Stimulated activated CD4-positive, alpha-beta T cell treated with anti-CD3 and anti-CD28 coated beads, Interleukin-1b, Interleukin-23, amount 100 ng/mL, for 24 hours (primary cell): ENCODE measurements at regions not wholly inside any gene's neighbourhood (a gene's known extent, or its start where the extent isn't known, plus 50 kb on each side); places are given as distances from the start of the nearest gene placed in this dataset.

Experiments used
- DNase-seq, 4 experiments: peaks; one replicate each; pipeline ENCODE4 v3.0.0-alpha.2; 2020; ENCODE audit warnings: low read depth in 4 of 4, low spot score in 1 of 4

DNA sequence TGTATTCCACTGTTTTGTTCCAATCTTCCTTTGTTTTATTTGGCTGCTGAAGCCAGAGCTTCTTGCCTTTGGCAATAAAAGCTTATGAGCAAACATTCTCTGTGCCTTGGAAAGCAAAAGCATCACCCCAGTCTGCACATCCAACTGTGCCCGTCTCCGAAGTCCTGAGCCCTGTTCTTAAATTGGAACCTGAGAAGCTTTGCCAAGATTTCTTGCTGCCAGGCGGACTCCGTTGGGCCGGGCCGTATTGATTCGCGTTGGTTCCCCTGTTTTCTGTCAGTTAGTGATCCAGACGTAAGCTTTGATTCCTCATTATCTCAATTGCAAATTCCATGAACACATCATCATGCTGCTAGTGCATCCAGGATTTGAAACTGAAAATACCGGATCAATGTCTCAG, 793.0 kb downstream of the OLFM4 start:
- no peak for DNase-seq

DNA sequence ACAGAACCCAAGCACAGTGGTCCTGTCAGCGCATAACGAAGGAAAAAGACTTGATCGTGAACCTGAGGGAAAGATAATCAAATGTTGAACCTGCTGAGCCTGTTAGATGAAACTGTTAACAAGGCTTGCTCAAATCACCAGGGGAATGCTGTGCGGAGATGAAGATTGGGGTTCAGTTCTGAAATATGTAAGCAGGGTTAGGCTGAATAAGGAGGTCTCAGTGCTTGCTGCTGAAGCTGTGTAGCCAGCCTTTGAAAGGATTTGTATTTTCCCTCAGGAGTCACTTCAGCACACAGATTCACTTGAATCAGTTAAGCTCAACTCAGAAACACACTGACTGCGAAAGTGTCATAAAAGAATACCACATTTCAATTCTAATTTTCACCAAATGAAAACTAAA, 793.5 kb downstream of the OLFM4 start:
- DNase-seq = no peak

DNA sequence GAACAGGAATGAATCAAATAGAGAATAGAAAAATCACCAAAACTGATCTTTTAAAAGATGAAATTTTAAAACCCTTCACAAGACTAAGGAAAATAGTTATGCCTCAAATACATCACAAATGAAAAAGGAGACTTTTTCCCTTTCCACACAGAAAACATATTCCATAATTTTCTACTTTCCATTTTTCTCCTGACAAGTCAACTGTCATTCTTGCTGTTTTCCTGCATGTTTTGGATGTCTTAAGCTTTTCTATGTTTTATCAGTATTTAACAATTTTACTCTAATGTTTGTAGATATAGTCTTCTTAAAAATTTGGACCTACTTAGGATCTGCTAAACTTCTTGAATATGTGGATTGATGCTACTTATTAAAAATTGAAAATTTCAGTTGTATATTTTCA, 810.8 kb downstream of the OLFM4 start:
- DNase-seq = no peak

DNA sequence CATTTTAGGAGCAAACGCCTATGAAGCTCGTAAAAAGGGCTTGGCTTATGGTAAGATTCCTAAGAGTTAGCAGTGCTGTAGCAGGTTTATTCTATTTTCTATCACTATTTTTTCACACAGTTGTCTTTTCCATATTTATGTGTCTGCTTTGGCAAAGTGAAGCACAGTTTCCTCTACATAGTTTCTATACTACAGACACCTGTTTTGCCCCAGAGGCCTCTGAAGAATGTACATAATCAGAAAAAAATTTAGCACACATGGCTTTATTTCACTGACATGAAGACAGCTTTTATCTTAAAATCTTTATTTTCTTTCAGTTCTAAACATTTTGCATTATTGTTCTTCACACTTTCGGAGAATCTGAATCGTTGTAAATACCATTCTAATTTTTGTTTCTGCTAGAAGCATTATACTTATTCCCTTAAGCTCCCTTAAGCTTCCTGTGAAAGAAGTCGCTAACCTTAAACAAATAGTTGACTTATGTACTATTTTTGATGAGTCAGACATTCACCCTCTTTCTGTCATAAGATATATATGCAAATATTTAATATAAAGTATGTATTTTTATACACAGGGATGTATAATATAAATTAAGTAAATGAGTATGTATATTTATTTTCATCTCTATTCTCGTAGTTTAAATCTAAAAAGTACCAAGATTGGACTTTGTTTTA, 816.0 kb downstream of the OLFM4 start:
- no peak for DNase-seq

DNA sequence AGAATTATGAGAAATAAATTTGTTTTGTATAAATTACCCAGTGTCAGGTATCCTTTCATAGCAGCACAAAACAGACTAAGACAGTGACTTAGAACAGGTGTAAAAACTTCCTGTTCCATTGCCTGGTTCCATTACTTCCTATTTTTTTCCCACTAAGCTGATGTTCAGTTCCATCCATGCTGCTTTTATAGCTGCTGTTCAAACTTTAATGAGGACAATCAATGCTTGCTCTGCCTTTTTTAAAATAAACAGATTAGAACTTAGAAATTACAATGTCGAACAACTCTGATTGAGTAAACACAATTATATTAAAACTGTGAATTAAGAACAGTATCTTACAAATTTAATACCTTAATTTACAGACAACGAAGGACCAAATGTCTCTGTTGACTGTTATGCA, 818.9 kb downstream of the OLFM4 start:
- no peak for DNase-seq

DNA sequence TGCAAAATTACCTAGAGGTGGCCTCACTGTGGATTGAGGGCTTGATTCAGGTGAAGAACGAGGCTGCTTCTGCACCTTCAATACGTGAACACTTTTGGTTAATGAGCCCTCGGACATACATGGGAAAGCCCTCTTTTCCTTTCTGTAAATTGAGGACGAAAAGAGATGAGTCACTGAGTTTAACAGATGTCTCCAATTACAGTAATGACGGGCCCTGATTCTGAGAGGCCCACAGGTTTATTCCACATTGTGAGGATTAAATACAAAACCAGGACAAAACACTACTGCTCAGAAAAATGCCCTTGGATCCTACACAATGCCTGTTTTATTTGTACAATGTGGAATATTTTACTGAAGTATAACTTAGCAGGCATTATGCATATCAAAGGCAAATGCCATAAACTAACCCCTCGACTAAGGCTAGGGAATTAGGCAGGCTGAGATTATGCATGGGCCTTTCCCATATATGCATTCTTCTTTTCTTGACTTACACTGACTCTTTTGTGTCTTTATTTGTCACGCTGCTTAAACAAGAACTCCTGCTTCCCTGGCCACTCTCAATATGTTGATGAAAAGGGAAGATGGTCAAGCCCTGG, 819.9 kb downstream of the OLFM4 start:
- no peak for DNase-seq

DNA sequence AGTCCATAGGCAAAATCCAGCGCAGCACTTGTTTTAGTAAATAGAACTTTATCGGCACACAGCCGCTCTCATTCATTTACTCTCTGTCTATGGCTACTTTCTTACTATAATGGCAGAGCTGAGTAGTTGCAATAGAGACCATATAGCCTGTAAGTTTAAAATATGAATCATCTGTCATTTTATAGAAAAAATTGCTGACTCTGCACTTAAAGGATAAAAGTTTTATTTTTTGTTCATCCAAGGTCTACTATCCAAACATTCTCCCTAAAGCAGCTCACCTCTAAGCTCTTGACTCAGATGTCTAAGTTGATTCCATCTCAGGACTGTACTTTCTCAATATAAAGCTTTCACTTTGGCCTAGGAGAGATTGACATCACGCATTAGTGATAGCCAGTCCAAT, 825.7 kb downstream of the OLFM4 start:
- no peak for DNase-seq

DNA sequence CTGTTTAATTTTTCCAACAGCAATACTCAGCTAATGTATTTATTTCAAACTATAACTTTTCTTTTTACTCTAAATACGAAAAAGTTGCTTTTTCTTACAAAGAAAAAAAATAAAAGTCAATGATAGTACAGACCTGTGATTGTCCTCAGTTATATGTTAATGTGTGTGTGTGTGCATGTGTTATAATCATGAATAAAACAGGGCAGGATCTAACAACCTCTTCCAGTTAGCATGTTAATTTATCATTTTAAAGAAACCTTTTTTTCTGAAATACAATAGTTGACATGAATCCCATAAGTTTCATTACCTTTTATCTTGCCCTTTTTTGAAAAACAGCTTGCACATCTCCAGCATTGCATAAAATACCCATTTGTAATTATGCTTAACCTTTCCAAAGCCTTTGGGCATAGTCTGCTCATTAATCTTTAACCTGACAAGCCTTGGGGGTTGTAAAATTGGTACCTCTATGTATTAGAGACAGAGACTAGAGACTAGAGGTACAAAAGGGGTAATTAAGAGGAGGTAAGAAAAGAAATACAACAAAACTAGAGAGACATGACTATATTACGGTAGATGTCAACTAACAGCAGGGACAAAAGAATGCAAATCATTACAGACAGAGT, 828.1 kb downstream of the OLFM4 start:
- no peak for DNase-seq

DNA sequence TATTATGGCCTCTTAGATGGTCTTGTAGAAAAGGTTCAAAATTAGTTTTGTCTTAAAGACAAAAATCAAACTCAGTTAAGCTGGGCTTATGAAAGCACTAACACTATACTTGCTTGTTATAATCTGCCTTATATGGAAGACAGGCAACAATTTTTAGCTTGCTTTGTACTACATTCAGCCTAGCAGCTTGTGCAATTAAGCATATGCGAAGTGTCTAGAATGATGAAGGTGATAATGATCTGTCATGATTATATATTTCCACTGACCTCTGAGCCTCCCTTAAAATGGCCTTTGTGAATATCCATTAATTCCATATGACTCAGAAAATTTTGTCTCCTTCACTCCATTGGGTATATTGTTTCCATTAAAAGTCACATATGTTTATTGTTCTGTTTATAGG, 834.9 kb downstream of the OLFM4 start:
- DNase-seq = no peak

DNA sequence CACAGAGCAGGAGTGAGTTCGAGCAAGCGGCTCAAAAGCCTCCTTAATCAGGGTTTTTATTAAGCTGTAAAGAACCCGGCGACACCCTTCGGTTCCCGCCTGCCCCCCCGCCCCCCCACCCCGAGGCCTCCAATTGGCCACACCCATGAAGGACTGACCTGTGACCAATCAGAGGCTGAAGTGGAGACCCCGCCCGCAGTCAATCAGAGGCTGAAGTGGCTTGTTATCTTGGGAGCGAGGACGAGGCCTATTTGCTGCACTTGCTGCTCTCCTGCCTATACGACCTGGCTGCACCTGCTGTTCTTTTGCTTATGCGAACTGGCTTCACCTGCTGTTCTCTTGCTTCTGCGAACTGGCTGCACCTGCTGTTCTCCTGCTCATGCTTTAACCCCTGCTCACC, 844.9 kb downstream of the OLFM4 start:
- DNase-seq = no peak

DNA sequence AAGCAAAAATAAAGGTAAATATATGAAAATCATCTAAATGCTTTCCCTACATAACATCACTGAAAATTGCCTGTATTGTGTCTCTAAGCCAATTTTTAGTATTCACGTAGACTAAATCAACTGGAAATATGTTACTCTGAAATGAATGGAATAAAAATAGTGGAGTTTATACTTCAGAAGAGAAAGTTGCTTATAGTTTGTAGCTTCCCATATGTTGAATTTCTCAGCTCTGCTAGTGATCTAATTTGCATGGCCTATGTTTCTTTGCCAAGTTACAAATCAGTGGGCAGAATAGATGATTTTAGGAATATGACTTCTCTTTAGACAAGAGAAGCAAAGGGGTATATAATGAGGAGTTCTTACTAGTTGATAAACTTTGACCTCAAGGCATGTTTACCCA, 850.2 kb downstream of the OLFM4 start:
- no peak for DNase-seq

DNA sequence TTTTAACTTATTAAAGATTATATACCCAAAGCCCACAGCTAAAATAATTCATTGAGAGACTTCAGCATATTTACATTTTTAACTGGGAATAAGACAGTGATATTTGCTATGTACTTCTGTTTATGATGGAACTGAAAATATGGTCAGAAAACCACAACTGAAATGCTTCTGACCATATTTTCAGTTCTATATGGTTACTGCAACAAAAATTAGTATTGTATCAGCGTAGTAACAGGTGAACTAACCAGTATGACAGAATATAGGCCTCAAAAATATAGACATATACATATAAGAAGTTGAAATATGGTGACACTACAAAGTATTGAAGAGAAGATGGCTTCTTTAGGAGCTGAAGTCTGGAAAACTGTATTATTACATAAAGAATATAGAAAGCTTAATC, 857.4 kb downstream of the OLFM4 start:
- no peak for DNase-seq

DNA sequence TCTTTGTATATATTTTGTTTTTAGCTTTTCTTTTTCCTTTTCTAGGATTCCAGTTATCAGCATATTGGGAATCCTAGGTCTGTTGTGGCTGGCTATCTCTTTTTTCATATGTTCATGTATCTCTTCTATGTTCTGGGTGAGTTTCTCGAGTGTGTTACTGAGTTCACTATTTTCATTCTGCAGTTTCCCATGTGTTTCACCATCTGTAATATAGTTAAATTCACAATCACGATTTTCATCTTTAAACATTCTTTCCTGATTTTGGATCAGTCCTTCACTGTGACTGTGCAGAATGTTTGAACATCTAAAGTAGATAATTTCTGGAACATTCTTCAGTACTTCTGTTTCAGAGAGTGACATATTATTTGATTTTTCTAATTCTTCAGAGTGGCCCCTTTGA, 862.1 kb downstream of the OLFM4 start:
- DNase-seq = no peak

DNA sequence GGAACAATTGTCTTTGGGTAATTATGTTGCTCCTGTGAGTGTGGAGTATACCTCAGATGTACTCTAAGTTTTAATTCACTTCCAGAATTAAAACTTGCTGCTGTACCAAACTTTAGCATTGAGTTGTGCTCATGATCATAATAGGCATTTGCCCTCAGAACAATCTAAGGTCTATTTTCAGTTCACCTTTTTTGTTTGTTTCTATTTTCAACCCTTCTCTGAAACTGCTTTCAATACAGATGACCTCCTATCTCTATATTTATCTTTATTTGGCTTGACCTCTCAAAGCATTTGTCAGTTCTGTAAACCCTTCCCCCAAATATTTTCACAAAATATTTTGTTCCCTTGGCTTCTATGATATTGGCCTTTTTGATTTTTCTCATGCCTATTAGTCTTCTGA, 873.0 kb downstream of the OLFM4 start:
- no peak for DNase-seq

DNA sequence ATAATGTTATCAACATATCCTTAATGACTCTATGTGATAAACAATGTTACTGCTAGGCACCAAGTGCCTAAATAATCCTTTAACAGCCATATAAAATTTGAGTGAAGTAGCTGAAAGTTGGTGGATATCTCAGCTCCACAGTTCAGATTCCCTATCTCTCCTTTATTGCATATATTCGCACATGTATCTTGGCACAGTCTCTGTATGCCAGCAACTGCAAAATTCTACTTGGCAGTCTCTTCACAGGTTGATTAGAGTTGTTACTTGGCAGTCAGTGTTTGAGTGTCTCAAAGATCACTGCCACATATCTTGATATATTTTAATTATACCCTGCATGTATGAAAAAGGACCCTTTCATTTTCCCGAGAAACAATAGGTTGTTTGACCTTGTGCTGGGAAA, 879.3 kb downstream of the OLFM4 start:
- no peak for DNase-seq

DNA sequence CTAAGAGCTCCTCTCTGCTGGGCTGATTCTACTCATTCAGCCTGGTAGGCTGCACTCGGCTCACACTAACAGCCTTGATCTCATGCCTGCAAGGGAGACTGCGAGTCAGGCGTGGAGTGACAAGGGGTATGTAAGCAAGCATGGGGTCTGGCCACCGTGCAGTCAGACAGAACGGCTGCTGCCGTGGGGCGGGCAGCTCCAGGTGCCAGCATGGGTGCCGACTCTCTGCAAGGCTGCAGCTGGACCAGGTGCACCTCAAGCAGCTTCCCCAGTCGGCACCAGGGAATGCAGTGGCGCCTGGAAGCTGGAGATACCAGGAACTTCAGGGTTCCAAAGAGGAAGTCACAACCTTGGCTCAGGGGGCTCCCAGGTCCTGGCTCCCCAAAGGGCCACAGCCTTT, 892.3 kb downstream of the OLFM4 start:
- DNase-seq = no peak

DNA sequence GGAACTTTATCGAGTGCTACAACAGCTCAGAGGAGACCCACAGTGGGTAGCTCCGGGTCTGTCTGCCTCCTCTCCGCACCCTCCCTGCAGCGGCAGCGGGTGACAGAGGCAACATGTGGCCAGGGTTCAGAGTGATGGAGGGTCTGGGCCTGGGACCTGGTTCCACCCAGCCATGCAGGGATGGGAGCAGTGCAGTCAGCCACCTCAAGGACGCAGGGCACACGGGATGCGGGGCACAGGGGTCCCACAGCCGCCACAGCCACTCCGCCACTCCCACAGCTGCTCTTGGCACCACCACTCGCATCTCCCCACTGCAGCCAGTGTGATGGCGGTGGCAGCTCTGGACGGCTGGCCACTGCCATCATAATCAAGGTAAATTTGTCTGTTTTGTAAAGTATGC, 892.9 kb downstream of the OLFM4 start:
- DNase-seq = no peak

DNA sequence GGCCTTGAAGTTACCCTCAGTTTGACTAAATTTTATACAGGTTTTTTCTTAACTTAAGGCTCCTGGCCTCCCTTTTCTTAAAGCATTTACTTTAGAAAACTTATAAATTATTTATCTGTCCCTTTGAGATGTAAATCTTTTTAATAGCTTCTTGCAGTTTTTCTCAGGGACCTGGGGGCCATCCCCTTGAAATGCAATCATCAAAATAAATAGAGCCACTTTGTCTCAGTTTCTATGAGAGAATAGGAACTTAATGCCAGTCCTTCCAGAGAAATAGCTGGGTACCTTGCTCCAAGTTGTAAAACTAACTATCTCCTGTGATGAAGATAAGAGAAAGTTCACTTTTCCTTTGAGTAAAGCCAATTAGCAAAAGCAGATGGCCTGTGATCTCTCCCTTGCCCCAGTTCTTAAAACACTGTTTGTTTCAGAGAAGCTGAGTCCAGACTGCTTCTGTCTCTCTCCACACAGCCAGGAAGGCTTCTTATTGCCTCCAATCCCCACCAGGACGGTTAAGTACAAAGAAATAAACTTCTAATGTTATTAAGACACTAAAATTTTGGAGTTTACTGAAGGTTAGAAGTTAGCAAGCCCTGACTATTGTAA, 913.1 kb downstream of the OLFM4 start:
- no peak for DNase-seq

DNA sequence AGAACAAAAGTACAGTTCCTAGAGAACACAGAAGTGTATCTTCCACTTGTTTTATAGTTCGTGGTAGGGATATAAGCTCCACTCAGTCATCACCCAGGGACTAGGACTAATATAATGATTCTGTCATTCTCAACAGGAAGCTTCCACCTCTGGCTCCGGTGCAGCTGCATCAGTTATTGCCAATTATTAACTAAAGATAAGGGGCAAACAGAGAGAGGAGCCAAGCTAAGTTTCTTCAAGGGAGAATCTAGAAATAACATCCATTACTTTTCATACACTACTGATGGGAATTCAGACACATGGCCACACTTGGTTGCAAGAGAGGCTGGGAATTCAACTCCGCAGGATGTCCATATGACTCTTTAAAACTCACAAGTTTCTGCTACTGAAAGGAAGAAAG, 917.9 kb downstream of the OLFM4 start:
- DNase-seq = no peak

DNA sequence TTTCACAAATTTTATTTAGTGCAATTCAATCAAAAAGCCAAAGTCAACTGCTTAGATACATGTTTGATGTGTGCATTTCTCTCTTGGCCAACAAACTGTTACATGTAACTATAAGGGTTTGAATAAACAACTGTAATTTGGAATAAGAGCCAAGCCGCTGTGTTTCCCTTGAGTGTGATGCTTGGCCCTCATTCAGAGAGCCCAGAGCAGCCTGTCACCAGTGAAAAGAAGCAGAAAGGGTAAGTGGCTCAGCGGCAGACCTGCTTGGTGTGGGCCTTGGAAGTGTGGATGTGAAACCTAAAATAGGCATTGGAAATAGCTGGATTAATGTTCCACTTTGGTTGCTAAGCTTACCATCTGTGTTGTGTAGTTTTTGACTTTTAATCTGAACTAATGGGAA, 924.6 kb downstream of the OLFM4 start:
- DNase-seq = no peak
